ENCODE measurements at regions not wholly inside any gene's neighbourhood (a gene's known extent, or its start where the extent isn't known, plus 50 kb on each side); places are given as distances from the start of the nearest gene placed in this dataset.

- WGBS, 4 donors = 54 to 100% (median 93%) methylated on average over 1 of the region's 1 CpG
- intact Hi-C loops (cut with DNase I) = no loop called here
- no peak overlapping the region for H3K27ac ChIP-seq
- H3K4me1 ChIP-seq (replicated peaks in 1 of 2) = no peaks in the 10 kb centered on the region
- no peaks in the 10 kb centered on the region for H3K9me3 ChIP-seq (replicated peaks in 1 of 3)
- TF ChIP-seq POLR2A (IDR thresholded peaks at IDR 0.05) = no peak
- TF ChIP-seq CTCF (IDR thresholded peaks at IDR 0.05) = no peak
- H3K27me3 ChIP-seq = no peaks in the 10 kb centered on the region
- peak in 4 of 7 donors; percentile 21 to 38 (median 28) for DNase-seq
- H3K4me3 ChIP-seq = no peak overlapping the region
- H3K36me3 ChIP-seq (replicated peaks in 1 of 2) = no peaks in the 10 kb centered on the region
These were observed 150.4 kb upstream of the MAX start for GRCh38 chr14:65252482-65253255.

- intact Hi-C loops (cut with DNase I) = no loop called here
- WGBS, 4 donors = 61 to 83% (median 80%) methylated on average over 5 of the region's 5 CpGs
These were observed 152.8 kb upstream of the MAX start for GRCh38 chr14:65255029-65255545.

GRCh38 chr14:65255583-65256461, 153.5 kb upstream of the MAX start:
- DNase-seq = peak in 1 of 7 donors; percentile 75

More at GRCh38 chr14:65255029-65255545, 152.8 kb upstream of the MAX start:
- Histone ChIP-seq H3K4me3 (no peak overlapping the region), H3K27me3 (no peaks in the 10 kb centered on the region), H3K9me3 (replicated peaks in 1 of 3) (no peaks in the 10 kb centered on the region), H3K27ac (no peak overlapping the region), H3K4me1 (replicated peaks in 1 of 2) (no peaks in the 10 kb centered on the region), H3K36me3 (replicated peaks in 1 of 2) (no peaks in the 10 kb centered on the region)
- no peak for TF ChIP-seq CTCF (IDR thresholded peaks at IDR 0.05)
- TF ChIP-seq POLR2A (IDR thresholded peaks at IDR 0.05) = no peak
- no peak for DNase-seq

More at GRCh38 chr14:65255583-65256461, 153.5 kb upstream of the MAX start:
- H3K27ac ChIP-seq = no peak overlapping the region
- no peaks in the 10 kb centered on the region for H3K27me3 ChIP-seq
- H3K4me3 ChIP-seq = no peak overlapping the region
- no peaks in the 10 kb centered on the region for H3K36me3 ChIP-seq (replicated peaks in 1 of 2)
- WGBS, 4 donors = 67 to 72% (median 69%) methylated on average over 8 of the region's 8 CpGs
- TF ChIP-seq CTCF (IDR thresholded peaks at IDR 0.05) (no peak), POLR2A (IDR thresholded peaks at IDR 0.05) (no peak)
- intact Hi-C loops (cut with DNase I) = no loop called here
- no peaks in the 10 kb centered on the region for H3K4me1 ChIP-seq (replicated peaks in 1 of 2)
- no peaks in the 10 kb centered on the region for H3K9me3 ChIP-seq (replicated peaks in 1 of 3)
